HCT116 (cell line): ENCODE measurements at regions not wholly inside any gene's neighbourhood (a gene's known extent, or its start where the extent isn't known, plus 50 kb on each side); places are given as distances from the start of the nearest gene placed in this dataset.

Experiments used
- CTCF ChIP-seq, 3 experiments: fragments of 200-600 bp in 1 of 3; sonication (generic) in 1 of 3; IDR thresholded peaks in 2 of 3; conservative IDR thresholded peaks in 1 of 3; 2 replicates each; pipeline ENCODE4 v1.5.1; 2012 to 2017; ENCODE audit warnings: low read depth in 2 of 3, low read length in 2 of 3, antibody characterized with exemption in 1 of 3, borderline replicate concordance in 1 of 3, control low read depth in 1 of 3, mild to moderate bottlenecking in 1 of 3, mixed read lengths in 1 of 3, mixed run types in 1 of 3, moderate library complexity in 1 of 3; ENCODE audit not compliant: insufficient read depth in 1 of 3
- ZFX ChIP-seq: fragments of 450-650 bp; IDR thresholded peaks from 2 replicates; pipeline ENCODE4 v1.6.1; 2017
- ZNF274 ChIP-seq: fragments of 200-500 bp; sonication (Bioruptor generic); IDR thresholded peaks from 2 replicates; pipeline ENCODE4 v1.6.1; 2014; ENCODE audit warnings: mild to moderate bottlenecking, low read depth, low read length, inconsistent platforms

- no peak for TF ChIP-seq CTCF (IDR thresholded peaks at IDR 0.05 in 2 of 3, conservative IDR thresholded peaks at IDR 0.05 in 1 of 3; ENCODE audit: borderline replicate concordance in 1 of 3, insufficient read depth in 1 of 3, low read depth in 2 of 3, low read length in 2 of 3)
- TF ChIP-seq ZFX = no peak
- TF ChIP-seq ZNF274 = no peak
Observed at GRCh38 chr3:117610156-117610555, 900.6 kb downstream of the TUSC7 start.
